ENCODE measurements at regions not wholly inside any gene's neighbourhood (a gene's known extent, or its start where the extent isn't known, plus 50 kb on each side); places are given as distances from the start of the nearest gene placed in this dataset.

DNA sequence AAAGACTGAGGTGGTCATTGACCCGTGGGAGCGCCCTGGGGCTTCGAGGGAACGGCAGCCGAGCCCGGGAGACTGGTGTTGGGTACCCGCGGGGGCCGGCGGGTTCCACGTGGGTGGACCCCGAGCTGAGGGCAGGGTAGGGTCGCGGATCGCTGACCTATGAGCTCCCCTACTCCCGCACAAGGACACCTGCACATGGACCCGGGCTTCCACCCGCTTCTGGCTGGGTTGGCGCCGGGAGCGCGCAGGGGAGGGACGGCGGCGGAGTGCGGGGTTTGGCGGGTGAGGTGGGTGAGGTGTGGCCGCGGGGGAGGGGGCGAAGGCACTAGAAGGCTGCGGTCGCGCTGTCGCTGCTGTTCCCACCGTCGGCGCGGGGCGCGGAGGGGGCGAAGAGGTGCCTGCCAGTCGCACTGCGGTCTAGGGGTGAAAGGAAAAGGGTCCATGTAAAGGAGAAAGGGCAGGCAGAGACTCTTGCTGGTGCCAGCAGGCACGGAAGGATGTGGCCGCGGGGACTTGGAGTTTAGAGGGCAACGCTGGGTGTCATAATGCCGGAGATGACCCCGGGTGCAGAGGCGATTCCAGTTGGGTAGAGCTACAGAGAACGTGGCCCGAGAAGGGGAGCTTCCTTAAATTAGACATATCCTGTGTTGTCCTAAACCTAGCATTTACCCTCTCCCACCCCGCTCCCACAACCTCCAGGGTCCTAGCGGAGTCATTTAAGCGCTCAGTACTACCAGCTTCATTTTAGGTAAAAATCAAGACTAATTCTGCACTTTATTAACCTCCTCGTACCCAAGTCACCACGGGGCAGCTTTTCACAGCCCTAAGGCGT, 245.9 kb upstream of the TOPAZ1 start:
- no peak for TF ChIP-seq POLR2A (IDR thresholded peaks at IDR 0.05)
- TF ChIP-seq, protein P1, sequence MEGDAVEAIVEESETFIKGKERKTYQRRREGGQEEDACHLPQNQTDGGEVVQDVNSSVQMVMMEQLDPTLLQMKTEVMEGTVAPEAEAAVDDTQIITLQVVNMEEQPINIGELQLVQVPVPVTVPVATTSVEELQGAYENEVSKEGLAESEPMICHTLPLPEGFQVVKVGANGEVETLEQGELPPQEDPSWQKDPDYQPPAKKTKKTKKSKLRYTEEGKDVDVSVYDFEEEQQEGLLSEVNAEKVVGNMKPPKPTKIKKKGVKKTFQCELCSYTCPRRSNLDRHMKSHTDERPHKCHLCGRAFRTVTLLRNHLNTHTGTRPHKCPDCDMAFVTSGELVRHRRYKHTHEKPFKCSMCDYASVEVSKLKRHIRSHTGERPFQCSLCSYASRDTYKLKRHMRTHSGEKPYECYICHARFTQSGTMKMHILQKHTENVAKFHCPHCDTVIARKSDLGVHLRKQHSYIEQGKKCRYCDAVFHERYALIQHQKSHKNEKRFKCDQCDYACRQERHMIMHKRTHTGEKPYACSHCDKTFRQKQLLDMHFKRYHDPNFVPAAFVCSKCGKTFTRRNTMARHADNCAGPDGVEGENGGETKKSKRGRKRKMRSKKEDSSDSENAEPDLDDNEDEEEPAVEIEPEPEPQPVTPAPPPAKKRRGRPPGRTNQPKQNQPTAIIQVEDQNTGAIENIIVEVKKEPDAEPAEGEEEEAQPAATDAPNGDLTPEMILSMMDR (IDR thresholded peaks at IDR 0.05): no peak

Measured in gastroesophageal sphincter (tissue), 3 donors.